ENCODE measurements at regions not wholly inside any gene's neighbourhood (a gene's known extent, or its start where the extent isn't known, plus 50 kb on each side); places are given as distances from the start of the nearest gene placed in this dataset.

- peaks cover 3% of the 10 kb centered on the region; the same call in 1 of the 2 replicates for H3K4me1 ChIP-seq (ENCODE audit: insufficient read depth, low read length)
- no peak overlapping the region for H3T11ph ChIP-seq (ENCODE audit: low read length)
- H3K27me3 ChIP-seq (ENCODE audit: insufficient read depth, low read length), result no peaks in the 10 kb centered on the region
- H4K8ac ChIP-seq (replicated peaks; ENCODE audit: insufficient read length, low read depth, low read length), result no peak overlapping the region
- no peak overlapping the region for H2AK5ac ChIP-seq (ENCODE audit: insufficient read length, low read length)
- H2BK120ac ChIP-seq (ENCODE audit: low read depth, low read length, poor library complexity, severe bottlenecking), result no peak overlapping the region
- H3K56ac ChIP-seq (ENCODE audit: insufficient read length, low read depth, low read length), result no peak overlapping the region
- WGBS (ENCODE audit: extremely low coverage, insufficient read length, low lambda C conversion rate), result no CpG with 5 or more reads among the region's 7 CpGs
- no peak overlapping the region for H3K4me3 Mint-ChIP-seq
- peaks cover 4 to 5% (median 5%) of the 10 kb centered on the region in 3 experiments; a peak in 5 of 7 replicates for H3K36me3 Mint-ChIP-seq (ENCODE audit: insufficient read depth in 1 of 3, low read depth in 3 of 3)
- no peak overlapping the region for H4K91ac ChIP-seq (ENCODE audit: insufficient read length, low read depth, low read length)
- H3K14ac ChIP-seq (ENCODE audit: insufficient read depth, low read length), result no peak overlapping the region
- no peak for DNase-seq
- no peaks in the 10 kb centered on the region for H4K20me1 ChIP-seq (ENCODE audit: control insufficient read depth, insufficient read depth, insufficient read length)
- no peaks in the 10 kb centered on the region for H3K27me3 Mint-ChIP-seq (ENCODE audit: low read depth)
- H3K4me2 ChIP-seq (ENCODE audit: insufficient read depth, insufficient read length, low read length), result no peak overlapping the region
- H3K23ac ChIP-seq (ENCODE audit: insufficient read length, low read depth, low read length), result no peak overlapping the region
- no peak overlapping the region for H3K4ac ChIP-seq (ENCODE audit: low read depth, low read length)
- no peak overlapping the region for H4K5ac ChIP-seq (ENCODE audit: insufficient read length, low read depth, low read length)
- no peaks in the 10 kb centered on the region for H3K23me2 ChIP-seq (ENCODE audit: insufficient read length, low read depth, low read length, poor library complexity, severe bottlenecking)
- no peak overlapping the region for H2AFZ ChIP-seq (ENCODE audit: low read length)
- peaks cover 8% of the 10 kb centered on the region in 2 experiments; a peak in 4 of 5 replicates for H3K9me3 Mint-ChIP-seq
- no peak overlapping the region for H3K27ac ChIP-seq (ENCODE audit: insufficient read length, low read depth, low read length)
- TF ChIP-seq, protein P1, sequence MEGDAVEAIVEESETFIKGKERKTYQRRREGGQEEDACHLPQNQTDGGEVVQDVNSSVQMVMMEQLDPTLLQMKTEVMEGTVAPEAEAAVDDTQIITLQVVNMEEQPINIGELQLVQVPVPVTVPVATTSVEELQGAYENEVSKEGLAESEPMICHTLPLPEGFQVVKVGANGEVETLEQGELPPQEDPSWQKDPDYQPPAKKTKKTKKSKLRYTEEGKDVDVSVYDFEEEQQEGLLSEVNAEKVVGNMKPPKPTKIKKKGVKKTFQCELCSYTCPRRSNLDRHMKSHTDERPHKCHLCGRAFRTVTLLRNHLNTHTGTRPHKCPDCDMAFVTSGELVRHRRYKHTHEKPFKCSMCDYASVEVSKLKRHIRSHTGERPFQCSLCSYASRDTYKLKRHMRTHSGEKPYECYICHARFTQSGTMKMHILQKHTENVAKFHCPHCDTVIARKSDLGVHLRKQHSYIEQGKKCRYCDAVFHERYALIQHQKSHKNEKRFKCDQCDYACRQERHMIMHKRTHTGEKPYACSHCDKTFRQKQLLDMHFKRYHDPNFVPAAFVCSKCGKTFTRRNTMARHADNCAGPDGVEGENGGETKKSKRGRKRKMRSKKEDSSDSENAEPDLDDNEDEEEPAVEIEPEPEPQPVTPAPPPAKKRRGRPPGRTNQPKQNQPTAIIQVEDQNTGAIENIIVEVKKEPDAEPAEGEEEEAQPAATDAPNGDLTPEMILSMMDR (conservative IDR thresholded peaks at IDR 0.05), result no peak
- H3K27ac Mint-ChIP-seq, result no peak overlapping the region
- H2BK15ac ChIP-seq (ENCODE audit: low read depth, low read length), result no peak overlapping the region
- no peak overlapping the region for H3K9ac ChIP-seq (ENCODE audit: extremely low read depth, insufficient read length, low read length)
- H2BK5ac ChIP-seq (ENCODE audit: insufficient read length, low read length), result no peak overlapping the region
- no peak overlapping the region for H3K18ac ChIP-seq (ENCODE audit: insufficient read length, low read depth, low read length)
- no peaks in the 10 kb centered on the region for H3K79me2 ChIP-seq (ENCODE audit: insufficient read depth, low read length)
- H2BK20ac ChIP-seq (ENCODE audit: low read depth, low read length, poor library complexity, severe bottlenecking), result no peak overlapping the region
- H3K9me3 ChIP-seq (ENCODE audit: control insufficient read depth, low read depth, low read length), result no peaks in the 10 kb centered on the region
- H3K79me1 ChIP-seq (ENCODE audit: insufficient read depth, low read depth, low read length, poor library complexity, severe bottlenecking), result no peaks in the 10 kb centered on the region
- no peak overlapping the region for H2BK12ac ChIP-seq (ENCODE audit: insufficient read length, low read depth, low read length)
- peaks cover 24 to 31% of the 10 kb centered on the region in 2 experiments for H3K4me1 Mint-ChIP-seq
Measured at GRCh38 chr3:150105886-150106612, 135.4 kb upstream of the PFN2 start.
